ENCODE measurements at regions not wholly inside any gene's neighbourhood (a gene's known extent, or its start where the extent isn't known, plus 50 kb on each side); places are given as distances from the start of the nearest gene placed in this dataset.

- DNase-seq (ENCODE audit: extremely low spot score in 2 of 2): no peak
- TF ChIP-seq POLR2AphosphoS5 (IDR thresholded peaks at IDR 0.05; ENCODE audit: insufficient read depth in 1 of 2, low read depth in 1 of 2) (no peak), CTCF (IDR thresholded peaks at IDR 0.05) (no peak), POLR2A (IDR thresholded peaks at IDR 0.05) (no peak)
- H3K4me1 ChIP-seq: no peaks in the 10 kb centered on the region
- no peaks in the 10 kb centered on the region for H3K27me3 ChIP-seq
- intact Hi-C loops (cut with DNase I): no loop called here
- H3K9me3 ChIP-seq: no peaks in the 10 kb centered on the region
- no peak overlapping the region for H3K4me3 ChIP-seq
- no peaks in the 10 kb centered on the region for H3K36me3 ChIP-seq
- H3K27ac ChIP-seq: no peak overlapping the region
Measured at GRCh38 chrX:125101971-125102755, 217.5 kb upstream of the TEX13C start.

DNA sequence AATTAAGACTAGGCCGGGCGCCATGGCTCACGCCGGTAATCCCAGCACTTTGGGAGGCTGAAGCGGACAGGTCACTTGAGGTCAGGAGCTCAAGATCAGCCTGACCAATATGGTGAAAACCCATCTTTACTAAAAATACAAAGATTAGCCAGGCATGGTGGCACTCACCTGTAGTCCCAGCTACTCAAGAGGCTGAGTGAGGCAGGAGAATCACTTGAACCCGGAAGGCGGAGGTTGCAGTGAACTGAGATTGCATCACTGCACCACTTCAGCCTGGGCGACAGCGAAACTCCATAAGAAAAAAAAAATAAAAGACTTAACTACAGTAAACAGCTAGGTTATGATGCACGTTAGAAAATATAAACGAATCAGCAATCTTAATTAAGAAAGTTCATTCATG is 216.0 kb upstream of the TEX13C start:
- H3K4me1 ChIP-seq: no peaks in the 10 kb centered on the region
- intact Hi-C loops (cut with DNase I): no loop called here
- H3K36me3 ChIP-seq: no peaks in the 10 kb centered on the region
- no peaks in the 10 kb centered on the region for H3K27me3 ChIP-seq
- no peak overlapping the region for H3K27ac ChIP-seq
- no peak for DNase-seq (ENCODE audit: extremely low spot score in 2 of 2)
- H3K9me3 ChIP-seq: no peaks in the 10 kb centered on the region
- H3K4me3 ChIP-seq: no peak overlapping the region
- TF ChIP-seq POLR2A (IDR thresholded peaks at IDR 0.05) (no peak), CTCF (IDR thresholded peaks at IDR 0.05) (no peak), POLR2AphosphoS5 (IDR thresholded peaks at IDR 0.05; ENCODE audit: insufficient read depth in 1 of 2, low read depth in 1 of 2) (no peak)

DNA sequence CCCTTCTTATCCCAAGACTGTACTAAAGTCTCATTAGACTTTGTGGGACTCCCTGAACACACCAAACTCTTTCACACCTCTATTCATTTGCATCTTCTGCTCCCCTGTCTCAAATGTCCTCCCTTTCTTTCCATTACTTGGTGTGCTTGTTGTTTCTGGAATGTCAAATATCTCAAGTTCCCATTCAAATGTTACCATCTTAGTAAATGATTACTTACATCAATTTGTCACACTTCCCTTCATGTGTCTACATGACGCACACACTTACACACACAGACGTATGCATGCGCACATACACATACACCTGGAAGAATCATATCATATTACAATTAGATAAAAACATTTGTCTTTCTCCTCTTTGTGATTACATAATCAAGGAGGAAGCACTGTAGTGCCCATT is 210.8 kb upstream of the TEX13C start:
- TF ChIP-seq POLR2A (IDR thresholded peaks at IDR 0.05) (no peak), POLR2AphosphoS5 (IDR thresholded peaks at IDR 0.05; ENCODE audit: insufficient read depth in 1 of 2, low read depth in 1 of 2) (no peak), CTCF (IDR thresholded peaks at IDR 0.05) (no peak)
- no peak overlapping the region for H3K27ac ChIP-seq
- H3K27me3 ChIP-seq: no peaks in the 10 kb centered on the region
- intact Hi-C loops (cut with DNase I): no loop called here
- H3K36me3 ChIP-seq: no peaks in the 10 kb centered on the region
- no peak for DNase-seq (ENCODE audit: extremely low spot score in 2 of 2)
- H3K4me1 ChIP-seq: no peaks in the 10 kb centered on the region
- H3K4me3 ChIP-seq: no peak overlapping the region
- H3K9me3 ChIP-seq: no peaks in the 10 kb centered on the region

- no peaks in the 10 kb centered on the region for H3K36me3 ChIP-seq
- TF ChIP-seq POLR2A (IDR thresholded peaks at IDR 0.05) (no peak), POLR2AphosphoS5 (IDR thresholded peaks at IDR 0.05; ENCODE audit: insufficient read depth in 1 of 2, low read depth in 1 of 2) (no peak), CTCF (IDR thresholded peaks at IDR 0.05) (no peak)
- no peak overlapping the region for H3K4me3 ChIP-seq
- H3K27ac ChIP-seq: no peak overlapping the region
- H3K4me1 ChIP-seq: no peaks in the 10 kb centered on the region
- no peak for DNase-seq (ENCODE audit: extremely low spot score in 2 of 2)
- no peaks in the 10 kb centered on the region for H3K9me3 ChIP-seq
- intact Hi-C loops (cut with DNase I): no loop called here
- H3K27me3 ChIP-seq: no peaks in the 10 kb centered on the region
Measured at GRCh38 chrX:125131164-125131563, 188.5 kb upstream of the TEX13C start.

GRCh38 chrX:125132274-125132673 is 187.4 kb upstream of the TEX13C start:
- Histone ChIP-seq H3K9me3 (no peaks in the 10 kb centered on the region), H3K27me3 (no peaks in the 10 kb centered on the region), H3K27ac (no peak overlapping the region), H3K4me1 (no peaks in the 10 kb centered on the region), H3K36me3 (no peaks in the 10 kb centered on the region), H3K4me3 (no peak overlapping the region)
- DNase-seq (ENCODE audit: extremely low spot score in 2 of 2): no peak
- intact Hi-C loops (cut with DNase I): no loop called here
- TF ChIP-seq POLR2AphosphoS5 (IDR thresholded peaks at IDR 0.05; ENCODE audit: insufficient read depth in 1 of 2, low read depth in 1 of 2): no peak
- no peak for TF ChIP-seq POLR2A (IDR thresholded peaks at IDR 0.05)
- no peak for TF ChIP-seq CTCF (IDR thresholded peaks at IDR 0.05)
